Coronary artery (tissue), 2 donors: ENCODE measurements at regions not wholly inside any gene's neighbourhood (a gene's known extent, or its start where the extent isn't known, plus 50 kb on each side); places are given as distances from the start of the nearest gene placed in this dataset.

ENCODE experiments used
- DNase-seq: peaks from one replicate; pipeline ENCODE4 v3.0.0-alpha.2; 2017; ENCODE audit warnings: low spot score
- H3K27ac ChIP-seq, 2 donors: fragments of 200-600 bp; sonication (generic); one replicate each; pipeline ENCODE4 v1.5.1; 2016 to 2019
- H3K4me3 ChIP-seq: fragments of 200-600 bp; sonication (generic); 2 replicates; pipeline ENCODE4 v1.5.1; 2016; ENCODE audit warnings: mild to moderate bottlenecking, moderate library complexity
- TF ChIP-seq, protein P1 (sequence below): fragments of 200-600 bp; sonication (generic); IDR thresholded peaks from one replicate; pipeline ENCODE4 v1.5.1; 2019; ENCODE audit warnings: antibody characterized with exemption

DNA sequence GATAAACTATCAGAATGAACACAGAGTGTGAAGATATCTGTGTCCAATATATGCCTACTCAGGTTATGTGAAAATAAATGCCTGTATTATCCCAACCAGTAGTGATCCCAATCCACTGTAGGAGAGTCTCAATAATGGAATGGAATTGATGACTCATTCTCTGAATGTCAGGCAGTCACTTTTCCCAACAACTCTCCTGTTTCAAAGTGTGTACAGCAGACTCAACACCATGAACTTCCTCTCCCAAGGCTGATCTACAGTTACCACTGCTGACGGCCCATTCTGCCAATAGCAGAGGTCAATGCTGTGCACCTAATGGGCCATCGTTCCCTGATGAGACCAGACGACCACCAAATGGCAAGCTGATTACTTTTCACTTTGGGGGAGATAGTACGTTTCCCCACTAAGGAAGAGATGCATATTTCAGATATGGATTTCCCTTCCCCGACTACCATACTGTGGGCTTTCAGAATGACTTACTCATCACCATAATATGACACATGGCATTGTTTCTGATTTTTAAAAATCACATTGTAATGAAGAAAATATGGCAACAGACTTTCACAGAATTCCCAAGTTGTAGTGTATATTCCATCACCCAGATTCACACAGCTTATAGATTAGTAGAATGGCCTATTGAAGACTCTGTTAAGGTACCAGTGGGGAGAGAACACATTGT is 601.7 kb upstream of the VRK2 start:
- DNase-seq, result no peak
- TF ChIP-seq, protein P1, sequence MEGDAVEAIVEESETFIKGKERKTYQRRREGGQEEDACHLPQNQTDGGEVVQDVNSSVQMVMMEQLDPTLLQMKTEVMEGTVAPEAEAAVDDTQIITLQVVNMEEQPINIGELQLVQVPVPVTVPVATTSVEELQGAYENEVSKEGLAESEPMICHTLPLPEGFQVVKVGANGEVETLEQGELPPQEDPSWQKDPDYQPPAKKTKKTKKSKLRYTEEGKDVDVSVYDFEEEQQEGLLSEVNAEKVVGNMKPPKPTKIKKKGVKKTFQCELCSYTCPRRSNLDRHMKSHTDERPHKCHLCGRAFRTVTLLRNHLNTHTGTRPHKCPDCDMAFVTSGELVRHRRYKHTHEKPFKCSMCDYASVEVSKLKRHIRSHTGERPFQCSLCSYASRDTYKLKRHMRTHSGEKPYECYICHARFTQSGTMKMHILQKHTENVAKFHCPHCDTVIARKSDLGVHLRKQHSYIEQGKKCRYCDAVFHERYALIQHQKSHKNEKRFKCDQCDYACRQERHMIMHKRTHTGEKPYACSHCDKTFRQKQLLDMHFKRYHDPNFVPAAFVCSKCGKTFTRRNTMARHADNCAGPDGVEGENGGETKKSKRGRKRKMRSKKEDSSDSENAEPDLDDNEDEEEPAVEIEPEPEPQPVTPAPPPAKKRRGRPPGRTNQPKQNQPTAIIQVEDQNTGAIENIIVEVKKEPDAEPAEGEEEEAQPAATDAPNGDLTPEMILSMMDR, result no peak
- Histone ChIP-seq H3K27ac (no peak overlapping the region), H3K4me3 (no peak overlapping the region)

GRCh38 chr2:57448816-57449215 is 597.8 kb upstream of the VRK2 start:
- TF ChIP-seq, protein P1, result no peak
- Histone ChIP-seq H3K4me3 (no peak overlapping the region), H3K27ac (no peak overlapping the region)
- no peak for DNase-seq

DNA sequence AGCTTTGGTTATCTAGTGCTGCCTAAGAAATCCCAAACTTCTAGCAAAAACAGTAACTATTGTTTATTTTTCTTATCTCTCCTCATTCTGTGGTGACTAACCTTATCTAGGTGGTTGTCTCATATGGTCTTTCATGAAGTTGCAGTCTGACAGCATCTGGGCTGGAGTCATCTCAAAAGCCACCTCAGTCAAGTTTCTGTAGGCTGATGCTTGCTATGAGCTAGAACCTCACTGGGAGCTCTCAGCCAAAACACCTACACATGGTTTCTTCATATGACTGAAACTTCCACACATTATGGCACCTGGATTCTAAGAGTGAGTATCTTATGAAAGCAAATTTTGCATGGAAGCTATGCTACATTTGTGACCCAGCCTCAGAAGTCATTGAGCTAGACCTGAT is 596.4 kb upstream of the VRK2 start:
- H3K27ac ChIP-seq, result no peak overlapping the region
- TF ChIP-seq, protein P1, result no peak
- no peak overlapping the region for H3K4me3 ChIP-seq
- no peak for DNase-seq

DNA sequence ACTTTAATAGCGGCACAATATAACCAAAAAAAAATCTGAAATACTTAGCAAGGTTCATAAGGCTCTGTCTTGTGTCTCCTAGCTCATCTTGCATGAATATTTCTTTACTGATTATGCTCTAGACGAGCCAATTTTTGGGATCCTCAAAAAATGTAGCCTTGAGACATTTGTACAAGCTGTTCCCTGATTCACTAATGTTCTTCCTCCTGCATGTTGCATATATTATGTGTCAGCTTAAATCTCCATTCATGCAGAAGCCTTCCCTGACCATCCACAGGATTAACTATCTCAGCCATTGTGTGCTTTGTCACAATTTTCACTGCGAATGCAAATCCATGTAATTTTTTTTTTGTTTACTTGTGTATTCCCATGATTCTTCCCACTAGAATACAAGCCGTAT is 594.0 kb upstream of the VRK2 start:
- DNase-seq, result no peak
- no peak overlapping the region for H3K4me3 ChIP-seq
- TF ChIP-seq, protein P1, result no peak
- no peak overlapping the region for H3K27ac ChIP-seq

DNA sequence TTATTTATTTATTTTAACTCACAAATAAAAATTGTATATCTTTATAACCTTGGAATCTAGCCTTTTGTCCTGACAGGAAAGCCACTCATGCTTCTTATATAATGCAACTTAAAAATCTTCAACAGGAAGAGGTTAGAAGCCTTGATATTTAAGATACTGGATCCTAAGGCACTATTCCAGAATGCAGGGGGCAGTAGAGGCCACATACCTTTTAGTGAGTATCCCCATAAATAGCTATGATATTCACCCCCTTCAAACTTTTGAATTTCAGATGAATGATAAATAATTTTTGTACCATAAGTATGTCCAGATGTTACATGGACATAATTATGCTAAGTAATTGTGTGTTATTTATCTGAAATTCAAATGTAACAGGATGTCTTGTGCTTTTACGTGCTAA is 592.7 kb upstream of the VRK2 start:
- TF ChIP-seq, protein P1, result no peak
- H3K4me3 ChIP-seq, result no peak overlapping the region
- DNase-seq, result no peak

GRCh38 chr2:57460396-57461276 is 586.0 kb upstream of the VRK2 start:
- no peak overlapping the region for H3K4me3 ChIP-seq
- no peak for DNase-seq
- TF ChIP-seq, protein P1, result no peak
- H3K27ac ChIP-seq, result no peak overlapping the region

More for the DNA sequence above, 592.7 kb upstream of the VRK2 start:
- no peak overlapping the region for H3K27ac ChIP-seq
